CD4-positive, alpha-beta T cell (primary cell): ENCODE measurements at regions not wholly inside any gene's neighbourhood (a gene's known extent, or its start where the extent isn't known, plus 50 kb on each side); places are given as distances from the start of the nearest gene placed in this dataset.

Source experiments
- ATAC-seq: fragments of 200-7000 bp; cut with Tn5 transposase; one replicate; pipeline ENCODE4 v1.10.0; 2022; ENCODE audit warnings: mild to moderate bottlenecking; ENCODE audit not compliant: poor library complexity
- CTCF ChIA-PET: fragments of 350-600 bp; sonication (Branson Sonifier 250); formaldehyde crosslinking; loops from one replicate; lab custom pipeline; 2021; ENCODE audit warnings: antibody characterized with exemption, inconsistent platforms; lab: Charles Lee
- POLR2A ChIA-PET: fragments of 350-600 bp; sonication (Branson Sonifier 250); formaldehyde crosslinking; loops from one replicate; lab custom pipeline; 2021; ENCODE audit warnings: antibody characterized with exemption, inconsistent platforms; lab: Charles Lee
- DNase-seq, 14 experiments: peaks; one replicate each; pipeline ENCODE4 v3.0.0-alpha.2; 2013 to 2020; ENCODE audit warnings: mixed read lengths in 2 of 14
- H3K27ac ChIP-seq, 2 donors: one replicate each; pipeline versions ENCODE4 v1.5.1 to v1.7.0; 2013; ENCODE audit warnings: low read length in 2 of 2, low read depth in 1 of 2, mild to moderate bottlenecking in 1 of 2
- H3K27me3 ChIP-seq, 2 experiments: 1 replicate in 1 of 2; 2 replicates in 1 of 2; pipeline versions ENCODE4 v1.6.1 to v1.7.0; 2013; ENCODE audit warnings: low read length in 2 of 2, control low read depth in 1 of 2, mild to moderate bottlenecking in 1 of 2, moderate library complexity in 1 of 2; ENCODE audit not compliant: insufficient read depth in 2 of 2, control insufficient read depth in 1 of 2
- H3K36me3 ChIP-seq: one replicate; pipeline ENCODE4 v1.6.1; 2013; ENCODE audit warnings: low read length, control low read depth; ENCODE audit not compliant: insufficient read depth
- H3K4me1 ChIP-seq: one replicate; pipeline ENCODE4 v1.6.1; 2013; ENCODE audit warnings: low read length, control low read depth; ENCODE audit not compliant: insufficient read depth
- H3K4me3 ChIP-seq: one replicate; pipeline ENCODE4 v1.5.1; 2013; ENCODE audit warnings: mild to moderate bottlenecking, low read length, moderate library complexity
- H3K9me3 ChIP-seq, 2 experiments: 1 replicate in 1 of 2; 2 replicates in 1 of 2; pipeline versions ENCODE4 v1.6.1 to v1.7.0; 2013; ENCODE audit warnings: low read length in 2 of 2, mild to moderate bottlenecking in 2 of 2, control low read depth in 1 of 2, moderate library complexity in 1 of 2; ENCODE audit not compliant: control insufficient read depth in 1 of 2, insufficient read depth in 1 of 2
- H3K27ac Mint-ChIP-seq: one replicate; pipeline ENCODE4 v1.8.0; 2020; ENCODE audit warnings: mixed read lengths
- H3K27me3 Mint-ChIP-seq: one replicate; pipeline ENCODE4 v1.8.0; 2021; ENCODE audit warnings: mixed read lengths
- H3K36me3 Mint-ChIP-seq: one replicate; pipeline ENCODE4 v1.8.0; 2021; ENCODE audit warnings: low read depth, mixed read lengths
- H3K4me1 Mint-ChIP-seq: one replicate; pipeline ENCODE4 v1.8.0; 2021; ENCODE audit warnings: low read depth, mixed read lengths
- H3K4me3 Mint-ChIP-seq: one replicate; pipeline ENCODE4 v1.8.0; 2020; ENCODE audit warnings: mild to moderate bottlenecking, mixed read lengths
- H3K9me3 Mint-ChIP-seq: one replicate; pipeline ENCODE4 v1.8.0; 2020; ENCODE audit warnings: mixed read lengths
- intact Hi-C, 2 experiments: fragments of 100-400 bp; cut with DNase I in 1 of 2; cut with micrococcal nuclease in 1 of 2; formaldehyde crosslinking; loops; one replicate each; pipeline versions ENCODE4 v1.15.1 to v1.9.0; 2023 to 2025; cut with DNase I, micrococcal nuclease
- TF ChIP-seq, protein P1 (sequence below): fragments of 200-600 bp; IDR thresholded peaks from one replicate; pipeline ENCODE4 v1.8.0; 2022; ENCODE audit warnings: antibody characterized with exemption, mild to moderate bottlenecking

DNA sequence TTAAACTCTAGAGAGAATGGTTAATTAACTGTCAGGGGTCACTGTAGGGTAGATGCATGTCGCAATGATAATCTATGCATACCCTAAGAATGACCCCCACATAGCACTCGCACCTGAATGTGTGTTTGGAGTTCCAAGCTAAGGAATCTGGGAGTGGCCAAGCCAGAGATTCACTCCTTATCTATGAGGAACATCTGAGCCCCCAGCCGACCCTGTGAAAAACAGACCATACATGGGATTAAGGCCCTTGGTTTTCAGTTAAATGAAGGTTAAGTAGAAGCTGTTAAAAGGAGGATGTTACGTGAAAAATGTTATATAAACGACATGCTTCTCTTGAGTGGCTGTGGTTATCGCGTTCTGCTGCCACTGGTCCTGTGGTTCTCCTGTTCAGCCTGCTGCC lies 147.2 kb downstream of the RELL1 start:
- no peak overlapping the region for H3K27ac ChIP-seq
- H3K4me3 ChIP-seq: no peak overlapping the region
- Mint-ChIP-seq H3K4me3 (no peak overlapping the region), H3K27ac (no peak overlapping the region), H3K36me3 (no peaks in the 10 kb centered on the region), H3K27me3 (no peaks in the 10 kb centered on the region), H3K9me3 (no peaks in the 10 kb centered on the region), H3K4me1 (peaks cover 4% of the 10 kb centered on the region)
- DNase-seq: no peak
- no peak for ATAC-seq
- H3K36me3 ChIP-seq: no peaks in the 10 kb centered on the region
- ChIA-PET POLR2A (no interaction called here), CTCF (no interaction called here)
- intact Hi-C loops: no loop called here
- no peaks in the 10 kb centered on the region for H3K4me1 ChIP-seq
- TF ChIP-seq, protein P1, sequence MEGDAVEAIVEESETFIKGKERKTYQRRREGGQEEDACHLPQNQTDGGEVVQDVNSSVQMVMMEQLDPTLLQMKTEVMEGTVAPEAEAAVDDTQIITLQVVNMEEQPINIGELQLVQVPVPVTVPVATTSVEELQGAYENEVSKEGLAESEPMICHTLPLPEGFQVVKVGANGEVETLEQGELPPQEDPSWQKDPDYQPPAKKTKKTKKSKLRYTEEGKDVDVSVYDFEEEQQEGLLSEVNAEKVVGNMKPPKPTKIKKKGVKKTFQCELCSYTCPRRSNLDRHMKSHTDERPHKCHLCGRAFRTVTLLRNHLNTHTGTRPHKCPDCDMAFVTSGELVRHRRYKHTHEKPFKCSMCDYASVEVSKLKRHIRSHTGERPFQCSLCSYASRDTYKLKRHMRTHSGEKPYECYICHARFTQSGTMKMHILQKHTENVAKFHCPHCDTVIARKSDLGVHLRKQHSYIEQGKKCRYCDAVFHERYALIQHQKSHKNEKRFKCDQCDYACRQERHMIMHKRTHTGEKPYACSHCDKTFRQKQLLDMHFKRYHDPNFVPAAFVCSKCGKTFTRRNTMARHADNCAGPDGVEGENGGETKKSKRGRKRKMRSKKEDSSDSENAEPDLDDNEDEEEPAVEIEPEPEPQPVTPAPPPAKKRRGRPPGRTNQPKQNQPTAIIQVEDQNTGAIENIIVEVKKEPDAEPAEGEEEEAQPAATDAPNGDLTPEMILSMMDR: no peak
- H3K27me3 ChIP-seq: no peaks in the 10 kb centered on the region
- no peaks in the 10 kb centered on the region for H3K9me3 ChIP-seq

DNA sequence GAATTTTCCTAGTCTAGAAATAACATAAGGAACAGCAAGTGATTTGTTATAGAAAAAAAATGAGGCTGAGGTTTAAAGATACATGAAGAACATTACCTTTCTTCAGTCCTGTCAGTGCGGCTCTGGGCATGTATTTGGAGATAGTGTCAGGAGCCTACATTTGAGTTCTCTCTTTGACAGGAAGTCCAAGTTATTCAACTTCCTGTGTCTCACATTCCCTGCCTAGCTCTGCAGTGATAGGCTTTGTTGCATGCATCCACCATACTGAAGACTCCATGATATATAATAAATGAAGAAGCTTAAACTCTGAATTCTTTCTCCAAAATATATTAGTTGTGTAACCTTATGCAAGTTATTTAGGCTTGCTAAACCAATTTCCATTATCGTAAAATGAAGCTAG lies 148.7 kb downstream of the RELL1 start:
- Mint-ChIP-seq H3K27ac (no peak overlapping the region), H3K27me3 (no peaks in the 10 kb centered on the region), H3K4me1 (peaks cover 4% of the 10 kb centered on the region), H3K4me3 (no peak overlapping the region), H3K36me3 (no peaks in the 10 kb centered on the region), H3K9me3 (no peaks in the 10 kb centered on the region)
- H3K9me3 ChIP-seq: no peaks in the 10 kb centered on the region
- TF ChIP-seq, protein P1: no peak
- ChIA-PET CTCF (no interaction called here), POLR2A (no interaction called here)
- no peaks in the 10 kb centered on the region for H3K36me3 ChIP-seq
- H3K4me1 ChIP-seq: no peaks in the 10 kb centered on the region
- no peak overlapping the region for H3K4me3 ChIP-seq
- no peak overlapping the region for H3K27ac ChIP-seq
- no peak for DNase-seq
- H3K27me3 ChIP-seq: no peaks in the 10 kb centered on the region
- ATAC-seq: no peak
- intact Hi-C loops: no loop called here

GRCh38 chr4:37535872-37536271 lies 150.3 kb downstream of the RELL1 start:
- ATAC-seq: no peak
- Mint-ChIP-seq H3K4me1 (peaks cover 4% of the 10 kb centered on the region), H3K9me3 (no peaks in the 10 kb centered on the region), H3K4me3 (no peak overlapping the region), H3K36me3 (no peaks in the 10 kb centered on the region), H3K27ac (no peak overlapping the region), H3K27me3 (peaks cover 4% of the 10 kb centered on the region)
- Histone ChIP-seq H3K4me3 (no peak overlapping the region), H3K27ac (no peak overlapping the region), H3K36me3 (no peaks in the 10 kb centered on the region), H3K4me1 (no peaks in the 10 kb centered on the region), H3K27me3 (no peaks in the 10 kb centered on the region), H3K9me3 (no peaks in the 10 kb centered on the region)
- DNase-seq: no peak
- POLR2A ChIA-PET: no interaction called here
- TF ChIP-seq, protein P1: no peak
- intact Hi-C loops: no loop called here
- CTCF ChIA-PET: no interaction called here
